Smooth muscle cell (in vitro differentiated cells): ENCODE measurements at regions not wholly inside any gene's neighbourhood (a gene's known extent, or its start where the extent isn't known, plus 50 kb on each side); places are given as distances from the start of the nearest gene placed in this dataset.

Source experiments
- DNase-seq: peaks from one replicate; lab custom pipeline; 2025; ENCODE audit not compliant: unreplicated experiment; lab: John Stamatoyannopoulos, UW
- H2AFZ ChIP-seq: fragments of 200-600 bp; sonication (generic); 2 replicates; pipeline ENCODE4 v1.6.0; 2016; ENCODE audit warnings: antibody characterized with exemption, low read depth, mild to moderate bottlenecking
- H3F3A ChIP-seq: fragments of 200-600 bp; sonication (generic); 2 replicates; pipeline ENCODE4 v1.6.0; 2017; ENCODE audit warnings: antibody characterized with exemption, low read depth
- H3K27ac ChIP-seq: fragments of 200-600 bp; sonication (generic); 2 replicates; pipeline ENCODE4 v1.5.1; 2016; ENCODE audit warnings: low read depth, mild to moderate bottlenecking
- H3K27me3 ChIP-seq: fragments of 200-600 bp; sonication (generic); 2 replicates; pipeline ENCODE4 v1.6.1; 2016; ENCODE audit warnings: low read depth, mild to moderate bottlenecking
- H3K36me3 ChIP-seq: fragments of 200-600 bp; sonication (generic); 2 replicates; pipeline ENCODE4 v1.5.1; 2016; ENCODE audit warnings: low read depth
- H3K4me1 ChIP-seq: fragments of 200-600 bp; sonication (generic); 2 replicates; pipeline ENCODE4 v1.5.1; 2016; ENCODE audit warnings: low read depth
- H3K4me2 ChIP-seq: fragments of 200-600 bp; sonication (generic); 2 replicates; pipeline ENCODE4 v1.6.0; 2016; ENCODE audit warnings: mild to moderate bottlenecking
- H3K4me3 ChIP-seq: fragments of 200-600 bp; sonication (generic); 2 replicates; pipeline ENCODE4 v1.5.1; 2016; ENCODE audit warnings: mild to moderate bottlenecking
- H3K79me2 ChIP-seq: fragments of 200-600 bp; sonication (generic); 2 replicates; pipeline ENCODE4 v1.6.0; 2016; ENCODE audit warnings: low read depth, mild to moderate bottlenecking
- H3K9ac ChIP-seq: fragments of 200-600 bp; sonication (generic); 2 replicates; pipeline ENCODE4 v1.6.0; 2016; ENCODE audit warnings: low read depth
- H3K9me3 ChIP-seq: fragments of 200-600 bp; sonication (generic); replicated peaks from 2 replicates; pipeline ENCODE4 v1.5.1; 2016; ENCODE audit warnings: low read depth
- H4K20me1 ChIP-seq: fragments of 200-600 bp; sonication (generic); 2 replicates; pipeline ENCODE4 v1.6.0; 2016; ENCODE audit warnings: low read depth
- CTCF ChIP-seq: fragments of 200-600 bp; sonication (generic); IDR thresholded peaks from 2 replicates; pipeline ENCODE4 v1.5.1; 2017; ENCODE audit warnings: borderline replicate concordance, mild to moderate bottlenecking, antibody characterized with exemption; ENCODE audit not compliant: insufficient read depth, poor library complexity, severe bottlenecking
- WGBS: methylation state at CpG from one replicate; pipeline ENCODE4 v1.1.7; 2016; ENCODE audit warnings: low lambda C conversion rate; 5-methylcytosine and 5-hydroxymethylcytosine counted together

GRCh38 chr10:33743429-33743857, 409.0 kb upstream of the NRP1 start:
- Histone ChIP-seq H3K27ac (no peak overlapping the region), H3K9ac (no peak overlapping the region), H3K79me2 (no peaks in the 10 kb centered on the region), H3K9me3 (no peaks in the 10 kb centered on the region), H3K4me3 (no peak overlapping the region), H3K4me2 (no peak overlapping the region), H3F3A (no peaks in the 10 kb centered on the region), H3K36me3 (no peaks in the 10 kb centered on the region), H2AFZ (no peak overlapping the region), H3K27me3 (no peaks in the 10 kb centered on the region), H4K20me1 (no peaks in the 10 kb centered on the region), H3K4me1 (no peaks in the 10 kb centered on the region)
- no peak for DNase-seq
- TF ChIP-seq CTCF: no peak
- 98% methylated on average over 2 of the region's 2 CpGs for WGBS

DNA sequence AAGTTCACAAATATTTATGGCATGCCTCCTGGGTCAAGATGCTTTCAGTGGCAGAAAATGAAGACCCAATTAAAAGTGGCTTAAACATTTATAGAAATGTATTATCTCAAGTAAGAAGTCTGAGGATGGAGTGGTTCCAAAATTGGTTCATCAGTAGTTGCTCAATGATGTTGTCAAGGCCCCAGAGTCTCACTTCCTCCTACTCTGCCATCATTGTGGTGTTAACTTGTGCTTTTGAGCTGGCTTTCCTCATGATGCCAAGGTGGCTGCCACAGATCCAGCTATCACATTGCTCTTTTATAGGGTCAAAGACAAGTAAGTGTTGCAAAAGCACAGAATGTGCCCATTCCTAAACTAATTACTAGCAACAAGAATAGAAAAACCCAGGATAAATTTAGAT, 404.6 kb upstream of the NRP1 start:
- no peaks in the 10 kb centered on the region for H3F3A ChIP-seq
- H3K4me3 ChIP-seq: no peak overlapping the region
- H3K4me1 ChIP-seq: no peaks in the 10 kb centered on the region
- no peaks in the 10 kb centered on the region for H3K79me2 ChIP-seq
- H3K9me3 ChIP-seq: no peaks in the 10 kb centered on the region
- no peak for DNase-seq
- no peaks in the 10 kb centered on the region for H3K36me3 ChIP-seq
- no peak overlapping the region for H2AFZ ChIP-seq
- no peak for TF ChIP-seq CTCF
- H3K27ac ChIP-seq: no peak overlapping the region
- H3K4me2 ChIP-seq: no peak overlapping the region
- no peaks in the 10 kb centered on the region for H4K20me1 ChIP-seq
- no peak overlapping the region for H3K9ac ChIP-seq
- H3K27me3 ChIP-seq: no peaks in the 10 kb centered on the region

DNA sequence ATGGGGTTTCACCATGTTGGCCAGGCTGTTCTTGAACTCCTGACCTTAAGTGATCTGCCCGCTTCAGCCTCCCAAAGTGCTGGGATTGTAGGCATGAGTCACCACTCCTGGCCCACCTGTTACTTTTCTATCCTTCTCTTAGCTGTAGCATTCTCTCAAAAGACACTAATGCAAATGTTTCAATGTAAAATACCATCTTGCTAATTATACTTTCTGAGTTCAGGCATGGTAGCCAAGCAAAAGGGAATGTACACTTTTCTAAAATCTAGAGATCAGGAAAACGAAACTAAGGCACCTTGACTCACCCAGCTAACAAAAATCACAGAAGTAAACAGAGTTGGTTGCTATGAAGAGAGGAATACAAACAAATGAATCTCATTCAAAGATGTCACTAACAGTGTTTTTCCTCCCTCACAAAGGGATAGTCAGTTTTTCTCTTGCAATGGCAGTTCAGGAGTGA, 401.0 kb upstream of the NRP1 start:
- no peak overlapping the region for H3K4me3 ChIP-seq
- H3K79me2 ChIP-seq: no peaks in the 10 kb centered on the region
- H3F3A ChIP-seq: no peaks in the 10 kb centered on the region
- WGBS: 80% methylated on average over 2 of the region's 2 CpGs
- H3K4me2 ChIP-seq: no peak overlapping the region
- no peaks in the 10 kb centered on the region for H3K9me3 ChIP-seq
- H2AFZ ChIP-seq: no peak overlapping the region
- TF ChIP-seq CTCF: no peak
- DNase-seq: no peak
- H4K20me1 ChIP-seq: no peaks in the 10 kb centered on the region
- H3K36me3 ChIP-seq: no peaks in the 10 kb centered on the region
- no peak overlapping the region for H3K9ac ChIP-seq
- H3K27ac ChIP-seq: no peak overlapping the region
- H3K27me3 ChIP-seq: no peaks in the 10 kb centered on the region
- H3K4me1 ChIP-seq: no peaks in the 10 kb centered on the region

DNA sequence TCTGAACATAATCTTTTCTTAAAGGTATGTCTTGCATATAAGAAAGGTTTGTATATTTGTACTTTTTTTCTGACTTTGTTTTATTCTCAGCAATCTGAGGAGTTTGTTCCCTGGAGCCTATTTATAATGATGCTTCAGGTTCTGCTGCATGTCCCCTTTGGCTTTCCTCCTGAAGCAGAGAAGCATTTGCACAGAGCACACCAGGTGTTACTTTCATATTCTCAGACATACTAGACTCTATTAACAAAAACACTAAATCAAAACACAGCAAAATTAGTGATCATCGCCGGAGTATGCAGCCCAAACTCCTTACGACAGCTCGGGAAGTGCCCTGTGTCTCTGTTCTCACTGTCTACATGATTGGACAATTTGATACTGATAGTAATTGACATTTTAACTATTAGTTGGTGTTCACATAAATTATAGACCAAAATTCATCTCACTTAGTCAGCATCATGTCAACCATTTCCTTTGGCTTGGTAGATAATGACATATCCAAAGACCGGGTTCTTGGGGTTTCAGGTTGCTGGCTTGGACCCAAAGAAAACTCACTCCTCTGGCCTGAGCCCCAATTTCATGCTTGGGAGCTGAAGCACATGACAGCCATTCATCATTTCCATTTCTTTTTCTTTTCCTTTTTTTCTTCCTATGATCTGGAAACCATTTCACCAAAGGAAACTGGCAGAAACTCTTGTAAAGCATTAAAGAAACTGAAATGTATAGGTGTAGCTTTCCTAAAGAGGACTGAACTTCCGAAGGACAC, 400.1 kb upstream of the NRP1 start:
- Histone ChIP-seq H3K9ac (no peak overlapping the region), H3K79me2 (no peaks in the 10 kb centered on the region), H4K20me1 (no peaks in the 10 kb centered on the region), H3K27me3 (no peaks in the 10 kb centered on the region), H3K9me3 (no peaks in the 10 kb centered on the region), H3K4me2 (no peak overlapping the region), H3K4me3 (no peak overlapping the region), H3F3A (no peaks in the 10 kb centered on the region), H2AFZ (no peak overlapping the region), H3K4me1 (no peaks in the 10 kb centered on the region), H3K36me3 (no peaks in the 10 kb centered on the region), H3K27ac (no peak overlapping the region)
- DNase-seq: no peak
- 95% methylated on average over 6 of the region's 6 CpGs for WGBS
- TF ChIP-seq CTCF: no peak
